ENCODE measurements at regions not wholly inside any gene's neighbourhood (a gene's known extent, or its start where the extent isn't known, plus 50 kb on each side); places are given as distances from the start of the nearest gene placed in this dataset.

GRCh38 chr10:128301051-128301450 is 174.8 kb upstream of the MKI67 start:
- no peak for DNase-seq
- Histone ChIP-seq H3K36me3 (no peaks in the 10 kb centered on the region), H3K4me1 (no peaks in the 10 kb centered on the region), H3K27ac (no peak overlapping the region), H3K27me3 (no peaks in the 10 kb centered on the region), H3K4me3 (no peak overlapping the region), H3K9me3 (no peaks in the 10 kb centered on the region)
- intact Hi-C loops (cut with DNase I): no loop called here
- WGBS, 2 donors: 65 to 76% methylated on average over 5 of the region's 5 CpGs
- no peak for TF ChIP-seq POLR2A (IDR thresholded peaks at IDR 0.05)
- TF ChIP-seq CTCF (IDR thresholded peaks at IDR 0.05): no peak

GRCh38 chr10:128302808-128303207 is 176.6 kb upstream of the MKI67 start:
- TF ChIP-seq POLR2A (IDR thresholded peaks at IDR 0.05) (no peak), CTCF (IDR thresholded peaks at IDR 0.05) (no peak)
- Histone ChIP-seq H3K27me3 (no peaks in the 10 kb centered on the region), H3K36me3 (no peaks in the 10 kb centered on the region), H3K27ac (no peak overlapping the region), H3K4me3 (no peak overlapping the region), H3K4me1 (no peaks in the 10 kb centered on the region), H3K9me3 (no peaks in the 10 kb centered on the region)
- WGBS, 2 donors: 48 to 62% methylated on average over 3 of the region's 3 CpGs
- intact Hi-C loops (cut with DNase I): no loop called here
- no peak for DNase-seq

GRCh38 chr10:128304271-128304670 is 178.0 kb upstream of the MKI67 start:
- WGBS, 2 donors: 61% methylated on average over 5 of the region's 5 CpGs; no CpG with 5 or more reads in 1 of the 2 donors

GRCh38 chr10:128305601-128306345 is 179.6 kb upstream of the MKI67 start:
- no peak for DNase-seq
- intact Hi-C loops (cut with DNase I): no loop called here
- Histone ChIP-seq H3K9me3 (no peaks in the 10 kb centered on the region), H3K36me3 (no peaks in the 10 kb centered on the region), H3K27ac (no peak overlapping the region), H3K4me3 (no peak overlapping the region), H3K27me3 (no peaks in the 10 kb centered on the region), H3K4me1 (no peaks in the 10 kb centered on the region)
- TF ChIP-seq CTCF (IDR thresholded peaks at IDR 0.05) (no peak), POLR2A (IDR thresholded peaks at IDR 0.05) (no peak)
- WGBS, 2 donors: 72 to 77% methylated on average over 5 to 12 of the region's 17 CpGs

More at GRCh38 chr10:128304271-128304670, 178.0 kb upstream of the MKI67 start:
- no peak for DNase-seq
- Histone ChIP-seq H3K9me3 (no peaks in the 10 kb centered on the region), H3K27me3 (no peaks in the 10 kb centered on the region), H3K27ac (no peak overlapping the region), H3K4me1 (no peaks in the 10 kb centered on the region), H3K4me3 (no peak overlapping the region), H3K36me3 (no peaks in the 10 kb centered on the region)
- intact Hi-C loops (cut with DNase I): no loop called here
- TF ChIP-seq CTCF (IDR thresholded peaks at IDR 0.05) (no peak), POLR2A (IDR thresholded peaks at IDR 0.05) (no peak)

GRCh38 chr10:128306535-128306934 is 180.3 kb upstream of the MKI67 start:
- 42 to 67% methylated on average over 3 to 6 of the region's 6 CpGs for WGBS, 2 donors
- Histone ChIP-seq H3K27ac (no peak overlapping the region), H3K9me3 (no peaks in the 10 kb centered on the region), H3K36me3 (no peaks in the 10 kb centered on the region), H3K27me3 (no peaks in the 10 kb centered on the region), H3K4me1 (no peaks in the 10 kb centered on the region), H3K4me3 (no peak overlapping the region)
- TF ChIP-seq CTCF (IDR thresholded peaks at IDR 0.05) (no peak), POLR2A (IDR thresholded peaks at IDR 0.05) (no peak)
- intact Hi-C loops (cut with DNase I): no loop called here
- DNase-seq: no peak
